WTC11 (cell line): ENCODE measurements at regions not wholly inside any gene's neighbourhood (a gene's known extent, or its start where the extent isn't known, plus 50 kb on each side); places are given as distances from the start of the nearest gene placed in this dataset.

ENCODE experiments used
- ATAC-seq: fragments of 200-7000 bp; cut with Tn5 transposase; 2 replicates; pipeline ENCODE4 v1.10.0; 2021; ENCODE audit warnings: mild to moderate bottlenecking, moderate library complexity
- CTCF ChIA-PET: fragments of 300-600 bp; sonication (Branson Sonifier 250); formaldehyde crosslinking; loops from one replicate; lab custom pipeline; 2021; ENCODE audit warnings: antibody characterized with exemption; lab: Charles Lee
- POLR2A ChIA-PET: fragments of 350-600 bp; sonication (Branson Sonifier 250); formaldehyde crosslinking; loops from one replicate; lab custom pipeline; 2021; ENCODE audit warnings: antibody characterized with exemption; lab: Charles Lee
- DNase-seq: peaks from one replicate; pipeline ENCODE4 v3.0.0; 2021; ENCODE audit warnings: low spot score
- H3K27ac Mint-ChIP-seq: 2 replicates; pipeline ENCODE4 v1.8.0; 2021; ENCODE audit warnings: mixed read lengths
- H3K27me3 Mint-ChIP-seq: 2 replicates; pipeline ENCODE4 v1.8.0; 2021; ENCODE audit warnings: low read depth, mild to moderate bottlenecking, moderate library complexity, mixed read lengths
- H3K36me3 Mint-ChIP-seq: 2 replicates; pipeline ENCODE4 v1.8.0; 2021; ENCODE audit warnings: mixed read lengths
- H3K4me1 Mint-ChIP-seq: 2 replicates; pipeline ENCODE4 v1.8.0; 2022; ENCODE audit warnings: mixed read lengths
- H3K4me3 Mint-ChIP-seq: 2 replicates; pipeline ENCODE4 v1.8.0; 2021; ENCODE audit warnings: mild to moderate bottlenecking, moderate library complexity, mixed read lengths
- H3K9me3 Mint-ChIP-seq: 2 replicates; pipeline ENCODE4 v1.8.0; 2021; ENCODE audit warnings: mixed read lengths
- CREB1 ChIP-seq: sonication (generic); formaldehyde crosslinking; IDR thresholded peaks from 2 replicates; pipeline ENCODE4 v1.8.0; 2023; ENCODE audit warnings: mild to moderate bottlenecking, missing genetic modification reagents
- CREM ChIP-seq: sonication (generic); formaldehyde crosslinking; IDR thresholded peaks from 2 replicates; pipeline ENCODE4 v1.8.1; 2022; ENCODE audit warnings: mild to moderate bottlenecking, missing genetic modification reagents, moderate library complexity
- FOXP1 ChIP-seq: sonication (generic); formaldehyde crosslinking; IDR thresholded peaks from 2 replicates; pipeline ENCODE4 v1.8.0; 2022; ENCODE audit warnings: missing genetic modification reagents, mild to moderate bottlenecking, moderate library complexity, borderline replicate concordance
- GABPB1 ChIP-seq: sonication (generic); formaldehyde crosslinking; IDR thresholded peaks from 2 replicates; pipeline ENCODE4 v1.8.1; 2023; ENCODE audit warnings: mild to moderate bottlenecking, missing genetic modification reagents
- HMGA2 ChIP-seq: fragments of 250-450 bp; sonication (Bioruptor Pico); IDR thresholded peaks from 2 replicates; pipeline ENCODE4 v1.4.0; 2021; ENCODE audit warnings: mild to moderate bottlenecking, moderate library complexity
- NFE2L1 ChIP-seq: sonication (generic); formaldehyde crosslinking; IDR thresholded peaks from 2 replicates; pipeline ENCODE4 v1.8.1; 2023; ENCODE audit warnings: missing genetic modification reagents
- OVOL2 ChIP-seq: fragments of 250-450 bp; sonication (Bioruptor Pico); IDR thresholded peaks from 2 replicates; pipeline ENCODE4 v1.9.0; 2021; ENCODE audit warnings: mild to moderate bottlenecking, borderline replicate concordance
- SP1 ChIP-seq: sonication (generic); formaldehyde crosslinking; conservative IDR thresholded peaks from 2 replicates; pipeline ENCODE4 v1.8.1; 2022; ENCODE audit warnings: missing genetic modification reagents
- ZNF232 ChIP-seq: sonication (generic); formaldehyde crosslinking; IDR thresholded peaks from 2 replicates; pipeline ENCODE4 v1.8.0; 2022; ENCODE audit warnings: mild to moderate bottlenecking, missing genetic modification reagents
- ZNF423 ChIP-seq: fragments of 250-450 bp; sonication (Bioruptor Pico); IDR thresholded peaks from 2 replicates; pipeline ENCODE4 v2.1.2; 2022; ENCODE audit warnings: mild to moderate bottlenecking, moderate library complexity
- TF ChIP-seq, protein P1 (sequence below): sonication (generic); formaldehyde crosslinking; conservative IDR thresholded peaks from 2 replicates; pipeline ENCODE4 v1.8.1; 2022; ENCODE audit warnings: mild to moderate bottlenecking, missing genetic modification reagents
- TF ChIP-seq, protein P2 (sequence below): sonication (generic); formaldehyde crosslinking; IDR thresholded peaks from 2 replicates; pipeline ENCODE4 v1.8.0; 2023; ENCODE audit warnings: missing genetic modification reagents, mild to moderate bottlenecking, borderline replicate concordance
- TF ChIP-seq, protein P3 (sequence below): sonication (generic); formaldehyde crosslinking; IDR thresholded peaks from 2 replicates; pipeline ENCODE4 v1.8.1; 2022; ENCODE audit warnings: mild to moderate bottlenecking, missing genetic modification reagents, moderate library complexity, borderline replicate concordance
- TF ChIP-seq, protein P4 (sequence below): sonication (generic); formaldehyde crosslinking; IDR thresholded peaks from 2 replicates; pipeline ENCODE4 v1.8.1; 2023; ENCODE audit warnings: mild to moderate bottlenecking, missing genetic modification reagents
- TF ChIP-seq, protein P5 (sequence below): fragments of 250-450 bp; sonication (Bioruptor Pico); IDR thresholded peaks from 2 replicates; pipeline ENCODE4 v1.9.0; 2021; ENCODE audit warnings: mild to moderate bottlenecking
- TF ChIP-seq, protein P6 (sequence below): sonication (generic); formaldehyde crosslinking; IDR thresholded peaks from 2 replicates; pipeline ENCODE4 v1.8.1; 2022; ENCODE audit warnings: mild to moderate bottlenecking, moderate library complexity, missing genetic modification reagents
- TF ChIP-seq, protein P7 (sequence below): fragments of 200-600 bp; IDR thresholded peaks from 2 replicates; pipeline ENCODE4 v1.8.0; 2022; ENCODE audit warnings: antibody characterized with exemption
- TF ChIP-seq, protein P8 (sequence below): sonication (generic); formaldehyde crosslinking; IDR thresholded peaks from 2 replicates; pipeline ENCODE4 v1.8.1; 2023; ENCODE audit warnings: mild to moderate bottlenecking, moderate library complexity, missing genetic modification reagents
- TF ChIP-seq, protein P9 (sequence below): fragments of 250-450 bp; sonication (Bioruptor Pico); IDR thresholded peaks from 2 replicates; pipeline ENCODE4 v2.1.2; 2022; ENCODE audit warnings: mild to moderate bottlenecking, moderate library complexity

DNA sequence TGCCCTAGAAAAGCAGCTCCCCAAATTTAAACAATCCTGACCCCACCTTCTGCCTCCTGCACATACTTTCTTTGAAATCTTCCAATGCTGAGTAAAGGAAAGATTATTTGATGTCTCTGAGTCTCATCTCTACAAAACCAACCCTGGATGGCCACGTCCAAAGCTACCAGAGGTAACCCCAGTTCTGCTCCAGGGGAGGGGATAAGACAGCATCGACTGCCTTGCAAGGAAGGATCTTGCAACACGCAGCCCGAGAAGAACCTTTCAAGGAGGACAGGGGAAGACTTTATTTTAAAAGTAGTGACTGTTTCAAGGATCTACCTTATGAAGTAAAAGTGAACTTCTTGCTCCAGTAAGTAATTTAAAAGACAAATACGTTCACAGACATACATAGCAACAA is 66.5 kb upstream of the TMEM45B start (continued):
- TF ChIP-seq HMGA2 (CRISPR knock-in tag) (no peak), ZNF423 (CRISPR knock-in tag) (no peak), NFE2L1 (CRISPR knock-in tag) (no peak), CREB1 (CRISPR knock-in tag) (no peak)
- TF ChIP-seq, protein P1, sequence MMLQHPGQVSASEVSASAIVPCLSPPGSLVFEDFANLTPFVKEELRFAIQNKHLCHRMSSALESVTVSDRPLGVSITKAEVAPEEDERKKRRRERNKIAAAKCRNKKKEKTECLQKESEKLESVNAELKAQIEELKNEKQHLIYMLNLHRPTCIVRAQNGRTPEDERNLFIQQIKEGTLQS (CRISPR knock-in tag), result no peak
- TF ChIP-seq, protein P2, sequence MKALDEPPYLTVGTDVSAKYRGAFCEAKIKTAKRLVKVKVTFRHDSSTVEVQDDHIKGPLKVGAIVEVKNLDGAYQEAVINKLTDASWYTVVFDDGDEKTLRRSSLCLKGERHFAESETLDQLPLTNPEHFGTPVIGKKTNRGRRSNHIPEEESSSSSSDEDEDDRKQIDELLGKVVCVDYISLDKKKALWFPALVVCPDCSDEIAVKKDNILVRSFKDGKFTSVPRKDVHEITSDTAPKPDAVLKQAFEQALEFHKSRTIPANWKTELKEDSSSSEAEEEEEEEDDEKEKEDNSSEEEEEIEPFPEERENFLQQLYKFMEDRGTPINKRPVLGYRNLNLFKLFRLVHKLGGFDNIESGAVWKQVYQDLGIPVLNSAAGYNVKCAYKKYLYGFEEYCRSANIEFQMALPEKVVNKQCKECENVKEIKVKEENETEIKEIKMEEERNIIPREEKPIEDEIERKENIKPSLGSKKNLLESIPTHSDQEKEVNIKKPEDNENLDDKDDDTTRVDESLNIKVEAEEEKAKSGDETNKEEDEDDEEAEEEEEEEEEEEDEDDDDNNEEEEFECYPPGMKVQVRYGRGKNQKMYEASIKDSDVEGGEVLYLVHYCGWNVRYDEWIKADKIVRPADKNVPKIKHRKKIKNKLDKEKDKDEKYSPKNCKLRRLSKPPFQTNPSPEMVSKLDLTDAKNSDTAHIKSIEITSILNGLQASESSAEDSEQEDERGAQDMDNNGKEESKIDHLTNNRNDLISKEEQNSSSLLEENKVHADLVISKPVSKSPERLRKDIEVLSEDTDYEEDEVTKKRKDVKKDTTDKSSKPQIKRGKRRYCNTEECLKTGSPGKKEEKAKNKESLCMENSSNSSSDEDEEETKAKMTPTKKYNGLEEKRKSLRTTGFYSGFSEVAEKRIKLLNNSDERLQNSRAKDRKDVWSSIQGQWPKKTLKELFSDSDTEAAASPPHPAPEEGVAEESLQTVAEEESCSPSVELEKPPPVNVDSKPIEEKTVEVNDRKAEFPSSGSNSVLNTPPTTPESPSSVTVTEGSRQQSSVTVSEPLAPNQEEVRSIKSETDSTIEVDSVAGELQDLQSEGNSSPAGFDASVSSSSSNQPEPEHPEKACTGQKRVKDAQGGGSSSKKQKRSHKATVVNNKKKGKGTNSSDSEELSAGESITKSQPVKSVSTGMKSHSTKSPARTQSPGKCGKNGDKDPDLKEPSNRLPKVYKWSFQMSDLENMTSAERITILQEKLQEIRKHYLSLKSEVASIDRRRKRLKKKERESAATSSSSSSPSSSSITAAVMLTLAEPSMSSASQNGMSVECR, result no peak
- TF ChIP-seq, protein P3, sequence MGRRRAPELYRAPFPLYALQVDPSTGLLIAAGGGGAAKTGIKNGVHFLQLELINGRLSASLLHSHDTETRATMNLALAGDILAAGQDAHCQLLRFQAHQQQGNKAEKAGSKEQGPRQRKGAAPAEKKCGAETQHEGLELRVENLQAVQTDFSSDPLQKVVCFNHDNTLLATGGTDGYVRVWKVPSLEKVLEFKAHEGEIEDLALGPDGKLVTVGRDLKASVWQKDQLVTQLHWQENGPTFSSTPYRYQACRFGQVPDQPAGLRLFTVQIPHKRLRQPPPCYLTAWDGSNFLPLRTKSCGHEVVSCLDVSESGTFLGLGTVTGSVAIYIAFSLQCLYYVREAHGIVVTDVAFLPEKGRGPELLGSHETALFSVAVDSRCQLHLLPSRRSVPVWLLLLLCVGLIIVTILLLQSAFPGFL (CRISPR knock-in tag), result no peak

DNA sequence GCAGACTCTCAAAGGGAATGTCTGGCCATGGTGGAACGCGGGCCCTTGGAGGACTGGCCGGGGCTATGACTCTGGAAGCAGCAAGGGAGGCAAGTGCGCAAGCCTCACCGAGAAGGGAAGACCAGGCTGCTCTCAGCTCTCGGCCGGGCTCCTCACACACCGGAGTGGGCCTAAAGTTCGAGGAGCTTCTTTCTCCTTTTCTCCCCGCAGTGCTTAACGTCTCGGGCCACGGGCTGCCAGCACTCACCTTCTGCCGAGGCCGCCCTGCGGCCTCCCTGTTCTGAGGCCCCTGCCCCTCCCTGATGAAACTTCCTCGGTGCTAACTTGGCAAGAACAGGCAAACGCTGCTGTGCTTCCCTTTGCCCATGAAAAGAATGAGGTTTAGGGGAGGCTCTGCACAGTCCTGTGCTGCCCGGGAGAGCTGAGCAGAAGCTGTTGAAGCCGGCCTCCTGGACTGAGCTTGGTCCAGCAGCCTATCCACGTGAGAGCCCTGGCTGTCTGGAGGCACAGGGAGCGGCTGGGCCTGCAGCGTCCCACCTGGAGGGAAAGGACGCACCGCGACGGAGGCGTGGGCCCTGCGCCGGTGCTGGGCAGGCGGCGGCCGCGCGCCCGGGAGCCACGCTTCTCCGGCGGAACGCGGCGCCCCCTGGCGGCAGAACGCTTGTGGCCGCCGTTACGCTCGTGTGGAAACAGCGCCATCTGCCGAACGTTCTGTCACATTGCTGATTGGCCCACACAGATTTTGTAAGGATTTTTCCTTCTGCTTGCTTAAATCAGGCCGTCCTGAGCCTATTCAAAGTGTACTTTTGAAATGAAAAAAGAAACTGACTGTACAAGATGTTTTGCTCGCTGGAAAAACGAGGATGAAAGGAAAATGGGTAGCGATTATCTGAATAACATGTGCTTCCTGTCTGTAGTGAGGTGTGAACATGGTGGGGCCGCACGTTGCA is 65.0 kb upstream of the TMEM45B start:
- peaks cover 22% of the 10 kb centered on the region for H3K9me3 Mint-ChIP-seq
- TF ChIP-seq, protein P4, sequence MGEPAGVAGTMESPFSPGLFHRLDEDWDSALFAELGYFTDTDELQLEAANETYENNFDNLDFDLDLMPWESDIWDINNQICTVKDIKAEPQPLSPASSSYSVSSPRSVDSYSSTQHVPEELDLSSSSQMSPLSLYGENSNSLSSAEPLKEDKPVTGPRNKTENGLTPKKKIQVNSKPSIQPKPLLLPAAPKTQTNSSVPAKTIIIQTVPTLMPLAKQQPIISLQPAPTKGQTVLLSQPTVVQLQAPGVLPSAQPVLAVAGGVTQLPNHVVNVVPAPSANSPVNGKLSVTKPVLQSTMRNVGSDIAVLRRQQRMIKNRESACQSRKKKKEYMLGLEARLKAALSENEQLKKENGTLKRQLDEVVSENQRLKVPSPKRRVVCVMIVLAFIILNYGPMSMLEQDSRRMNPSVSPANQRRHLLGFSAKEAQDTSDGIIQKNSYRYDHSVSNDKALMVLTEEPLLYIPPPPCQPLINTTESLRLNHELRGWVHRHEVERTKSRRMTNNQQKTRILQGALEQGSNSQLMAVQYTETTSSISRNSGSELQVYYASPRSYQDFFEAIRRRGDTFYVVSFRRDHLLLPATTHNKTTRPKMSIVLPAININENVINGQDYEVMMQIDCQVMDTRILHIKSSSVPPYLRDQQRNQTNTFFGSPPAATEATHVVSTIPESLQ (CRISPR knock-in tag), result no peak
- TF ChIP-seq, protein P5, sequence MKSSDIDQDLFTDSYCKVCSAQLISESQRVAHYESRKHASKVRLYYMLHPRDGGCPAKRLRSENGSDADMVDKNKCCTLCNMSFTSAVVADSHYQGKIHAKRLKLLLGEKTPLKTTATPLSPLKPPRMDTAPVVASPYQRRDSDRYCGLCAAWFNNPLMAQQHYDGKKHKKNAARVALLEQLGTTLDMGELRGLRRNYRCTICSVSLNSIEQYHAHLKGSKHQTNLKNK (CRISPR knock-in tag), result no peak
- TF ChIP-seq, protein P6, sequence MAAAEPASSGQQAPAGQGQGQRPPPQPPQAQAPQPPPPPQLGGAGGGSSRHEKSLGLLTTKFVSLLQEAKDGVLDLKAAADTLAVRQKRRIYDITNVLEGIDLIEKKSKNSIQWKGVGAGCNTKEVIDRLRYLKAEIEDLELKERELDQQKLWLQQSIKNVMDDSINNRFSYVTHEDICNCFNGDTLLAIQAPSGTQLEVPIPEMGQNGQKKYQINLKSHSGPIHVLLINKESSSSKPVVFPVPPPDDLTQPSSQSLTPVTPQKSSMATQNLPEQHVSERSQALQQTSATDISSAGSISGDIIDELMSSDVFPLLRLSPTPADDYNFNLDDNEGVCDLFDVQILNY (CRISPR knock-in tag), result peak; percentile 26; the same call in 1 of the 2 replicates
- TF ChIP-seq GABPB1 (CRISPR knock-in tag) (peak; percentile 47; the same call in 1 of the 2 replicates), NFE2L1 (CRISPR knock-in tag) (peak; percentile 75; the same call in 1 of the 2 replicates), OVOL2 (CRISPR knock-in tag) (no peak), FOXP1 (peak; percentile 90), ZNF232 (CRISPR knock-in tag) (peak; percentile 14; the same call in 1 of the 2 replicates), CREM (CRISPR knock-in tag) (peak; percentile 20; the same call in 1 of the 2 replicates), SP1 (CRISPR knock-in tag) (peak; percentile 54; the same call in 1 of the 2 replicates)
- TF ChIP-seq, protein P7, sequence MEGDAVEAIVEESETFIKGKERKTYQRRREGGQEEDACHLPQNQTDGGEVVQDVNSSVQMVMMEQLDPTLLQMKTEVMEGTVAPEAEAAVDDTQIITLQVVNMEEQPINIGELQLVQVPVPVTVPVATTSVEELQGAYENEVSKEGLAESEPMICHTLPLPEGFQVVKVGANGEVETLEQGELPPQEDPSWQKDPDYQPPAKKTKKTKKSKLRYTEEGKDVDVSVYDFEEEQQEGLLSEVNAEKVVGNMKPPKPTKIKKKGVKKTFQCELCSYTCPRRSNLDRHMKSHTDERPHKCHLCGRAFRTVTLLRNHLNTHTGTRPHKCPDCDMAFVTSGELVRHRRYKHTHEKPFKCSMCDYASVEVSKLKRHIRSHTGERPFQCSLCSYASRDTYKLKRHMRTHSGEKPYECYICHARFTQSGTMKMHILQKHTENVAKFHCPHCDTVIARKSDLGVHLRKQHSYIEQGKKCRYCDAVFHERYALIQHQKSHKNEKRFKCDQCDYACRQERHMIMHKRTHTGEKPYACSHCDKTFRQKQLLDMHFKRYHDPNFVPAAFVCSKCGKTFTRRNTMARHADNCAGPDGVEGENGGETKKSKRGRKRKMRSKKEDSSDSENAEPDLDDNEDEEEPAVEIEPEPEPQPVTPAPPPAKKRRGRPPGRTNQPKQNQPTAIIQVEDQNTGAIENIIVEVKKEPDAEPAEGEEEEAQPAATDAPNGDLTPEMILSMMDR, result peak; percentile 100
- TF ChIP-seq, protein P8, sequence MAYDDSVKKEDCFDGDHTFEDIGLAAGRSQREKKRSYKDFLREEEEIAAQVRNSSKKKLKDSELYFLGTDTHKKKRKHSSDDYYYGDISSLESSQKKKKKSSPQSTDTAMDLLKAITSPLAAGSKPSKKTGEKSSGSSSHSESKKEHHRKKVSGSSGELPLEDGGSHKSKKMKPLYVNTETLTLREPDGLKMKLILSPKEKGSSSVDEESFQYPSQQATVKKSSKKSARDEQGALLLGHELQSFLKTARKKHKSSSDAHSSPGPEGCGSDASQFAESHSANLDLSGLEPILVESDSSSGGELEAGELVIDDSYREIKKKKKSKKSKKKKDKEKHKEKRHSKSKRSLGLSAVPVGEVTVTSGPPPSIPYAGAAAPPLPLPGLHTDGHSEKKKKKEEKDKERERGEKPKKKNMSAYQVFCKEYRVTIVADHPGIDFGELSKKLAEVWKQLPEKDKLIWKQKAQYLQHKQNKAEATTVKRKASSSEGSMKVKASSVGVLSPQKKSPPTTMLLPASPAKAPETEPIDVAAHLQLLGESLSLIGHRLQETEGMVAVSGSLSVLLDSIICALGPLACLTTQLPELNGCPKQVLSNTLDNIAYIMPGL (CRISPR knock-in tag), result peak; percentile 96
- TF ChIP-seq, protein P9, sequence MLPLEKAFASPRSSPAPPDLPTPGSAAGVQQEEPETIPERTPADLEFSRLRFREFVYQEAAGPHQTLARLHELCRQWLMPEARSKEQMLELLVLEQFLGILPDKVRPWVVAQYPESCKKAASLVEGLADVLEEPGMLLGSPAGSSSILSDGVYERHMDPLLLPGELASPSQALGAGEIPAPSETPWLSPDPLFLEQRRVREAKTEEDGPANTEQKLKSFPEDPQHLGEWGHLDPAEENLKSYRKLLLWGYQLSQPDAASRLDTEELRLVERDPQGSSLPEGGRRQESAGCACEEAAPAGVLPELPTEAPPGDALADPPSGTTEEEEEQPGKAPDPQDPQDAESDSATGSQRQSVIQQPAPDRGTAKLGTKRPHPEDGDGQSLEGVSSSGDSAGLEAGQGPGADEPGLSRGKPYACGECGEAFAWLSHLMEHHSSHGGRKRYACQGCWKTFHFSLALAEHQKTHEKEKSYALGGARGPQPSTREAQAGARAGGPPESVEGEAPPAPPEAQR (CRISPR knock-in tag), result no peak

More for the DNA sequence above, 65.0 kb upstream of the TMEM45B start:
- Mint-ChIP-seq H3K36me3 (no peaks in the 10 kb centered on the region), H3K4me1 (no peaks in the 10 kb centered on the region), H3K27ac (no peak overlapping the region), H3K27me3 (peaks cover 21% of the 10 kb centered on the region), H3K4me3 (peak overlapping the region; percentile 56)
- DNase-seq (peak; percentile 74), ATAC-seq (peak; percentile 94)
- CTCF ChIA-PET, result interaction anchor here (0.6 to 2.7 kb wide), 18 partner anchors 16 to 1165 kb away, joined by 3 to 35 read pairs (median 4); partner anchors contain the start of genes BARX2 and SNX19
- POLR2A ChIA-PET, result no interaction called here
